T-helper 2 cell treated with Interferon-gamma antibody and Interleukin-4, amounts not matched to agents 100 ng/mL and 5 ng/mL, for 36 hours (primary cell): ENCODE measurements at regions not wholly inside any gene's neighbourhood (a gene's known extent, or its start where the extent isn't known, plus 50 kb on each side); places are given as distances from the start of the nearest gene placed in this dataset.

Experiments
- intact Hi-C: fragments of 100-400 bp; cut with micrococcal nuclease; formaldehyde crosslinking; loops from one replicate; pipeline ENCODE4 v1.15.1; 2023

DNA sequence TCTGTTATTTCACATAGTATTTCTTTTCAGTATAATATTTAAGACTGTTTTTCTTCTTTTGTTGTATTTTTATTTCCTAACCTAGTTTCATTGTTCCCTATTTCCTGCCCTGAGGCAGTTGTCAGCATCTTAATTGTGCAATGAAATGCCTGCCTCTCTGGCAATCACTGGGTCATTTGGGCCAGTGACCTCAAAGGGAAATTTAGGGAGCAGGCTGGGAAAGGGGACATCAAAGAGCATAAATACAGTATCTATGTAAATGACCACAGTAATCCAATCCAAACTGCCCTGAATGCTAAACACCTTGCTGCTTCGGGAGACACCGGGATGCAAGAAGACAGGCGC lies 147.8 kb downstream of the TLR5 start:
- intact Hi-C loops = no loop called here

DNA sequence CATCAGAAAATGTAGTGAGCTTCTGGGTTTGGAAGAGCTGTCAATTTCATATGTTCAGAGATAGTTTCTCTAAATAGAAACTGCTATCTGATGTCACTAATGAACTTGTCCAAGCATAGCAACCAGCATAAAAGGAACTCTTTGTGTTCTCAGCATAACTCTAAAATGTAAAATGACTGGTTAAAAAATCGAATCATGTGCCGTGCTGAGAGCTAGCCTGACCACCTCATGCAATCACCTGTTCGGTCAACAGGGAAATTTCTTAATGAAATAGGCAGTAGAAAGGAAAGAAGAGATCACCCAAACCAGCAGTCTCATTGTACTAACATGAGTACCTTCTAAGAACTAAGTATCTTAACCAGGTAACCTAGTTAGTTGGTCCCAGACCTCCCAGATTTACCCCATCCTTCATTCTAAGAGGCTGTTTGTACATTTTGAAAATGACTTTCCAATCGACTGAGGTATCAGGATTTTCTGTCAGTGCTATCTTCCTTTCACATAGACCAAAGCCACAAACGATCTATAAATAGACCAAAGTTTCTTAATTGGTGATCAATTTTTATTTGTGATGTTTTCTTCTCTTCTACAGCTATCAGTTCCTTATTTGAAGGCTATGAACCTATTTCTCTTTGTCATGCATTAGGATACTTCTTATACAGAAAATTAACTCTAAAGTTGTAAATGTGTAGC lies 147.3 kb downstream of the TLR5 start:
- intact Hi-C loops = no loop called here

DNA sequence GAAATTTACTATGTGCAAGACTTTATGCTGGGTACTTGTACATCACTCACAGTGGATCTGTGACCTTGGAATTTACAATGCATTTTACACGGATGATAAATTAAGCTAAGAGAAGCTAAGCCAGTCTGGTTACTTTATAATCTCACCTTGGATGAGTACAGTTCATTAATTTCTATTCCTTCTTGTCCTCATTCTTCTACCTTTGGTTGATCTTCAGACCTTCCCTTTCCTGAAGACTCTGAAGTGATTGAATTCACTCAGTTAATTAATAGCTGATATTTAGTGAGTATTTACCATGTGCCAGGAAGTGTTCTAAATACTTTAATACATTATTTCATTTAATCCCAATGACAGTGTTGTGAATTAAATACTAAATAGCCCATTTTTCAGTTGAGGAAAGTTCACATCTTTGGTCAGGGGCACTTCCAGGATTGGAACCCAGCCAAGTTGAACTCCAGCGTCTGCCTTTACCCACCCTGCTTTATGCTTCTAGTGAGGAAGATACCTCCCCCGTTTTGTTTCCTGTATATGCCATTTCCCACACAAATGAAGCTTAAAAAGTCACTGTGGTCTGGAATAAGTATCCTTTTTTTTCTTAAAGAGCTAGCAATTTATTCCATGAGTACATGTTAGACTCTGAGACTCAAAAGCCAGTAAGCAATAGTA lies 146.6 kb downstream of the TLR5 start:
- intact Hi-C loops = no loop called here

- intact Hi-C loops = no loop called here
Observed at GRCh38 chr1:223000632-223001031, 142.4 kb downstream of the TLR5 start.

DNA sequence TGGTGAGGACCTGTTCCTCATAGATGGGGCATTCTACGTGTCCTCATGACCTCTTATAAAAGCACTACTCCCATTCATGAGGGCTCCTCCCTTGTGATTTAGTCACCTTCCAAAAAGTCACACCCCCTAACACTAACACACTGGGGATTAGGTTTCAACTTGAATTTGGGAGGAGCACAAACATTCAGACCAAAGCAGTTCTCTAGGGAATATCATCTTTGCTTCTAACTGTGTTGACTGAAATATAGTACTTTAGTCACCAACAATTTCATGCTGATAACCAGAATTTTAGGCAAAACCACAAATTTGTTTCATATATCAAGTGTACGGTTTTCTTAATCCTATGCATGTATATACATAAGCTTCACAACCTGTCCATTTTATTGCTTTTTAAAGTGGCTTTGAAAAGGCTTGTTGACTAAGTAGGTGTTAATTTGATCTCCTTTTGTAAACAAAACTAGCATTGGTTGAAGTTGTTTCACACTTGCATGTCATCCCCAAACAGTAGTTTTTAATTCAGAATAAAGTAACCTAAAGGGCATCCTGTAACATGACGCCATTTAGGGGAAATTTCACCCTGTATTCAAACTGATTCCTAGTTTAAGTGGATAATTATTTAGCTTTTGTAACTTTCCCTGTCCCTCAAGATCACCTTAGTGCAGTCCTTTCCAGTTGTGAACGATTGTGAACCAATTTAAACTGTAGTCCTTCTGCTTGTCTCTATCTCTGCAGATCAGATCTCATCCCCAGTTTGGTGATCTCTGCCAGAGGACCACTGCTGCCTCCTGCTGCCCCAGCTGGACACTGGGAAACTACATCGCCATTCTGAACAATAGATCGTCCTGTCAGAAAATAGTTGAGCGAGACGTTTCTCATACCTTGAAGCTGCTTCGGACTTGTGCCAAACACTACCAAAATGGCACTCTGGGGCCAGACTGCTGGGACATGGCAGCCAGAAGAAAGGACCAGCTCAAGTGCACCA lies 141.1 kb downstream of the TLR5 start:
- intact Hi-C loops = no loop called here

GRCh38 chr1:223003549-223003948 lies 139.5 kb downstream of the TLR5 start:
- intact Hi-C loops = no loop called here

GRCh38 chr1:223006371-223006770 lies 136.7 kb downstream of the TLR5 start:
- intact Hi-C loops = loop anchor here (2.0 kb wide), 1 partner anchor 22 kb away; no protein-coding TSS in a partner anchor

- intact Hi-C loops = loop anchor here (2.0 kb wide), 1 partner anchor 22 kb away; no protein-coding TSS in a partner anchor
Observed at GRCh38 chr1:223006917-223007648, 136.0 kb downstream of the TLR5 start.

DNA sequence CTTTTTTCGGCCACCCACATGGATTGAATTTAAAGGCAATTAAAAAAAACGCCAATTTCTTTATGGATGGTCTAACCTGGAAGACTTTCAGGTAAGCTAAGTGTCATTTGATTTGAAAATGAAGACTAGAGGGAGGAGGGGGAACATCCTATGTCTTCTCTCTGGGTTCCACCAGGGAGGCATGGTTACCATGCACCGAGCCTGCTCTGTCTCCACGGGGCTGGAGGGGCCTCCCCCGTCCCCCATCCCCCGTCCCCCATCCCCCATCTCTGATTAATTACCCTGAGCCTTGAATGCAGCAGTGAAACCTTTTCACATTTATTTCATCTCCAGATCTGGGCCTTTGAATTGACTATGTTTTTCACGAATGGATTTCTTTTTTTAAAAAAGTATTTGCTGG lies 135.1 kb downstream of the TLR5 start:
- intact Hi-C loops = loop anchor here (2.0 kb wide), 1 partner anchor 21 kb away; no protein-coding TSS in a partner anchor

DNA sequence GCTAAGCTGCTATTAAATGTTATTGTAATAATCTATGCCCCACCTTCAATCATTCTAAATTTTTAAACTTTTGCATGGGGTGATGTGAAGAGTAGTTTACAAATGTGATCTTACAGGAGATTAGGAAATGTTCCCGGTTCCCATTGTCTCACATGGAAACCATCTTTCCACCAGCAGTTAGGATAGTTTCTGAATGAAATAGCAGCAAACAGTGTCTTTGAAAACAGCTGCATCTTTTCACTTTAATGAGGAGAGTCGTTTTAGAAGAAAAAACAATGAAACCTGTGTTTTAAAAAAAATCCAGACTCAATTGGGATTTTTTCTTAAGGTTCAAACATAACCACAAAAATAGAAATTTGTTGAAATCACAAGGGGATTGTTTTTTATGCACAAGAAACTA lies 134.2 kb downstream of the TLR5 start:
- intact Hi-C loops = no loop called here

GRCh38 chr1:223009406-223009805 lies 133.6 kb downstream of the TLR5 start:
- intact Hi-C loops = no loop called here

DNA sequence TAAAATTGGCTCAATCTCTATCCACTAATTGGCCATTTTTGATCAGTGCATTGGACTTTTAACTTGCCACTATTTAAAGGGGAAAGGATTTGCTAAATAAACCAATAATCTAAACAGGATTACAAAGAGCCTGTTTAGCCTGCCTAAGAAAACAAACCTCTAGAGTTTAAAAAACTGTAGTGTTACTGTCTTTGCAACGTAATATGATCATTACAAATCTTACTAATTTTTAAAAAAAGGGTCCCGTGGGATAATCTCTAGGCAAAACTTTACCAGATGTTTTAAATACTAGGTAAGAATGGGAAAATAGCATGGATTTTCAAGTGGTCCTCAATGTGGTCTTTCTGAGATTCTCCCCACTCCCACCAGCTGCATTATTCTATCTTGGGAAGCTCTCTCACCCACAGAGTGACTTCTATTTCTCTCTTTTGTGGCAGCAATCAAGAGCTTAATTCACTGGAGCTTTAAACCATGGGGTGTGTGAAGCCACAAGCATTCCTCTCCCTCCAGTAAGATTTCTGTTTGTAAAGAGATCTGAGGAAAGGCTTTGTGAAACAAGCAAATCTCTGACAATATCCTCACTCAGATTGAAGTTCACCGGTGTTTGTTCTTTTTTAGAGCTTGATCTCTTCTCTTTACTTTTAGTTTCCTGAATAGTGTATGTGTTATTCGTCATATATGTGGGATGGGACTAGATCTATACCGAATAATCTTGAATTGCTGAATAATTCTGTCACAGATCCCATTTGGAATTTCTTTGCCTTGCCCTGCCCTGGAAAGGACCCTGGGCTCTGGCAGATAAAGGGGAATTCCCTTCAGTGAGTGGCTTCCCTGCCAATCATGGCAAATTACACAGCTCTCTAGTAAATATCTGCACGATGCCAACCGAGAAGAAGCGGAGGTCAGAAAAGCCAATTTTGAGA lies 132.2 kb downstream of the TLR5 start:
- intact Hi-C loops = no loop called here

GRCh38 chr1:223011505-223011856 lies 131.6 kb downstream of the TLR5 start:
- intact Hi-C loops = no loop called here

DNA sequence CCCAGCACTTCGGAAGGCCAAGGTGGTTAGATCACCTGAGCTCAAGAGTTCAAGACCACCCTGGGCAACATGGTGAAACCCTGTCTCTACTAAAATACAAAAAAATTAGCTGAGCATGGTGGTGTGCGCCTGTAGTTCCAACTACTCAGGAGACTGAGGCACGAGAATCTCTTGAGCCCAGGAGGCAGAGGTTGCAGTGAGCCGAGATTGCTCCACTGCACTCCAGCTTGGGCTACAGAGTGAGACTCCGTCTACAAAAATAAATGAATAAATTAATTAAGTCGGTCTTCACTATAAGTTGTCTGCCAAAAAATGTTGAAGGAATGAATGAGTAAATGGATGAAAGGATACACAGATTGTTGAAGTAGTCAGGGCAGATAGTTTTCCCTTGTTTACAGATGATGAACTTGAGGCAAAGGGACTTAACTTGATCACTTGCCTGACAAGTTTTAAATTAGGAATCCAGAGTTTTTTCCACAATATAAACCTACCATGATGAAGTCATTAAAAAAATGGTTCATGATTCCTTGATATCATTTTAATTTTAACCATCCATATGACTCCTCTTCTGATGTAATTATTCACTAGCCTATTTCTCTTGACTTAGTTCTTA lies 130.8 kb downstream of the TLR5 start:
- intact Hi-C loops = no loop called here

DNA sequence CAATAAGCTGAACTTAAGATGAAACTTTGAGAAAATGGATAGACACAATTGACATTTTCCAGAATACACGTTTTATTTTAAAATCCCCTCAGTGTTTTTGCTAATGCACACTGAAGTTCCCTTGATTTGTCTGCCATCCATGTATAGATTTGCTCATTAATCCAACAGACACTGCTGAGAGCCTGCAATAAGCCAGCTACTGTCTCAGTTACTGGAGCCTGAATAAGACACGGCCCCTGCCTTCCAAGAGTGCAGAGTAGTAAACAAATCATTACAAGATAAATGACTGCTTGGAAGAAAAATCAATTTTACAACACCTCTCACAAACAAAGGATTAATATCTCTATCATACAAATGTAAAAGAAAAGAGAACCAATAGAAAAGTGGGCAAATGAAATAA lies 130.1 kb downstream of the TLR5 start:
- intact Hi-C loops = no loop called here

DNA sequence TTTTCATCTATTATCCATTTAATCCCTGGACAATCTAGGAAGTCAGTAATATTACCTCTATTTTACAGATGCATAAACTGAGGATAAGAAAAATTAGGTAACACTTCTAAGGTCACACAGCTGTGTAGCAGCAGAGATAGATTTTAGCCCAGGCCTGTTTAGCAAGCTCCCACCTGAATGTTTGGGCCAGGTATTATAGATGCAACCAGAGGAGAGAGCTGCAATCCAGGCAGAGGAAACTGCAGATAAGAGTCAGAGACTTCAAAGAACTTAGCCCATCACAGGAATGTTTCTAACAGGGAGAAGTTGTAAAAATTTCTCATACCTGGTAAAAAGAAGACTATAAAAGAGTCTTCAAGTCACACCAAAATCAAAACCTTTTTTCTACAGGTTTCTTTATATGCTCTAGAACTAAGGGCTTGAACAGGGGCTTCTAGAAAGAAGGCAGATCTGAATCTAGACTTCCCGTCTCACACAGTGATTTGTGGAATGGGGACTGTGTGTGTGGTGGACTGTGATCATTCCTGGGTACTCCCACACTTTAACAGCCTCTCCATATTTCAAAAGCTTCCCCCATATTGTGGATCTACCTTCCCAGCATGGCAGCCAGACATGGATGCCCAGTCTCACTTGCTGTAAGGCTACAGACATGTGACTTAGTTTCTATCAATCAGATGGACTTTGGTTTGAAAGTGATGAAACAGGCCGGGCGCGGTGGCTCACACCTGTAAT lies 128.7 kb downstream of the TLR5 start:
- intact Hi-C loops = no loop called here

DNA sequence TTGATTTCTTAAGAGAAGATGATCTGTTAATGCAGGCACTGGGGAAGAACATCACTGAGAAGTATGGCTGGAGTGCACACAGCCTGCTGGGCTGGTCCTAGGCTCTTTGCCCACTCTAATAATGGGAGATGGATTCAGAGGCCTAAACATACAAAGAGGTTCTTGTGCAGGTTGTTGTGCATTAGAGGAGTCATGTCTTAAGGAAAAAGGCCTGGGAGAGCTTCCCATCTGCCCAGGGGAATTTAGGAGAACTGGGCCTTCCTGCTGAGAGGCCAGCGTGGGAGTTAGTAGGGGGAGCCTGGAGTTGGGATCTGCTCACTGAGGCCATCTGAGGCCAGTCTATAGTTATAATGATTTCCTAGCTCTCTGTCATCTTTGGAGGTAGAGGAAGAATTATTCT lies 126.7 kb downstream of the TLR5 start:
- intact Hi-C loops = no loop called here

DNA sequence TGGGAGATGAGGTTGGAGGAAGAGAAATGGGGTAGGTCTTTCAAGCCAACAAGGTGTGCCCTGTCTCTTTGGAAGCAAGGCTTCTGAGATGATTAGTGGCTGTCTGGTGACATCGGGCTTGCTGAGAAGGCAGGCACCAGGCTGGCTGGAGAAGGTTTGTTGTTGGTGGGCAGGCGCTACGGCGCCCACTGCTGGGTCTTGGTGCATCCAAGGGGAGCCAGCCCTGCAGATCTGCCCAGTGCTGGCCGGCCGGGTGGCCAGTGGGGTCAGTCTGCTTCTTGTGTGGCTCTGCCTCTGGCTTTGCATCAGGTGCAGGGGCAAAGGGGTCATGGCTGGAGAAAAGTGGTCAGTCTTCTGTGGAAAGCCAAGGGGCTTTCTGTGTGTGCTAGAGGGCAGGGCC lies 126.2 kb downstream of the TLR5 start:
- intact Hi-C loops = no loop called here

DNA sequence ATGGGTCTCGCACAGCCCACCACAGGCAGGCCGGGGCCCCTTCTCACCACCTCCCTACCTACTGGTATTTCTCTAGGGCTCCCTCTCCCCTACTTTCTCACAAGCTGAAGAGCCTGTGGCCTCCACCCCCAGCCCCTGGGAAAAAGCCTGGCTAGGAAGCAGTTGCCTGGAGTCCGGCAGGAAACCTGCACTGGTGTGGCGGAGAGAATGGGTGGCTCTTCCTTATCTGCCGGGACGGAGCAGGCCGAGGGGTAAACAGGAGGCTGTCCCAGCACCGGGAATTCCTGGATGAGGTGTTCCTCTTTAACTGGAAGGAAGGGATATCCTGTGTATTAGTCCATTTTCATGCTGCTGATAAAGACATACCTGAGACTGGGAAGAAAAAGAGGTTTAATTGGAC lies 125.8 kb downstream of the TLR5 start:
- intact Hi-C loops = no loop called here
